Astrocyte (in vitro differentiated cells and primary cell): ENCODE measurements at regions not wholly inside any gene's neighbourhood (a gene's known extent, or its start where the extent isn't known, plus 50 kb on each side); places are given as distances from the start of the nearest gene placed in this dataset.

Source experiments
- CTCF ChIP-seq: IDR thresholded peaks from 2 replicates; pipeline ENCODE4 v1.5.1; 2011; ENCODE audit warnings: low read depth, mild to moderate bottlenecking, inconsistent platforms, low read length, moderate library complexity; ENCODE audit not compliant: insufficient read depth
- EZH2 ChIP-seq: IDR thresholded peaks from 2 replicates; pipeline ENCODE4 v1.6.1; 2012; ENCODE audit warnings: mild to moderate bottlenecking, low read length, inconsistent platforms; ENCODE audit not compliant: insufficient read depth

GRCh38 chr13:80428349-80429096 is 87.6 kb upstream of the SPRY2 start:
- no peak for TF ChIP-seq CTCF
- TF ChIP-seq EZH2, result no peak
